T-cell (primary cell): ENCODE measurements at regions not wholly inside any gene's neighbourhood (a gene's known extent, or its start where the extent isn't known, plus 50 kb on each side); places are given as distances from the start of the nearest gene placed in this dataset.

Experiments
- ATAC-seq, 4 experiments: fragments of 200-7000 bp in 3 of 4; fragments of 150-1000 bp in 1 of 4; cut with Tn5 transposase; replicated peaks in 1 of 4; 1 replicate in 3 of 4; 2 replicates in 1 of 4; pipeline ENCODE4 v1.10.0; 2021; ENCODE audit warnings: moderate library complexity in 3 of 4, mild to moderate bottlenecking in 2 of 4, moderate number of reproducible peaks in 1 of 4
- CTCF ChIA-PET, 2 donors: fragments of 300-600 bp; sonication (Branson Sonifier 250); formaldehyde crosslinking; loops; one replicate each; lab custom pipeline; 2022; ENCODE audit warnings: antibody characterized with exemption in 2 of 2; lab: Charles Lee
- POLR2A ChIA-PET, 2 donors: fragments of 300-600 bp; sonication (Branson Sonifier 250); formaldehyde crosslinking; loops; one replicate each; lab custom pipeline; 2022; ENCODE audit warnings: antibody characterized with exemption in 2 of 2; lab: Charles Lee
- DNase-seq, 35 experiments: peaks; one replicate each; pipeline versions ENCODE4 v3.0.0 to v3.0.0-alpha.2; 2013 to 2023
- H3K27ac ChIP-seq: one replicate; pipeline ENCODE4 v1.5.1; 2013; ENCODE audit warnings: low read length
- H3K27me3 ChIP-seq, 2 experiments: replicated peaks in 1 of 2; 1 replicate in 1 of 2; 2 replicates in 1 of 2; pipeline versions ENCODE4 v1.6.1 to v1.7.0; 2013; ENCODE audit warnings: low read length in 1 of 2, mixed read lengths in 1 of 2; ENCODE audit not compliant: control insufficient read depth in 2 of 2, insufficient read depth in 2 of 2; ENCODE audit errors: extremely low read depth in 1 of 2
- H3K36me3 ChIP-seq, 2 donors: 1 replicate in 1 of 2; 2 replicates in 1 of 2; pipeline versions ENCODE4 v1.6.1 to v1.7.0; 2013; ENCODE audit warnings: low read length in 1 of 2; ENCODE audit not compliant: control insufficient read depth in 2 of 2, insufficient read depth in 1 of 2; ENCODE audit errors: extremely low read depth in 1 of 2
- H3K4me1 ChIP-seq, 2 experiments: 1 replicate in 1 of 2; 2 replicates in 1 of 2; pipeline versions ENCODE4 v1.6.1 to v1.7.0; 2013; ENCODE audit warnings: low read length in 2 of 2, mixed read lengths in 1 of 2; ENCODE audit not compliant: insufficient read depth in 2 of 2, control insufficient read depth in 1 of 2; ENCODE audit errors: extremely low read depth in 1 of 2
- H3K4me3 ChIP-seq, 2 donors: 1 replicate in 1 of 2; 2 replicates in 1 of 2; pipeline versions ENCODE4 v1.5.1 to v1.7.0; 2013; ENCODE audit warnings: mild to moderate bottlenecking in 2 of 2, low read length in 1 of 2, moderate library complexity in 1 of 2; ENCODE audit not compliant: control insufficient read depth in 1 of 2; ENCODE audit errors: extremely low read depth in 1 of 2
- H3K9me3 ChIP-seq: 2 replicates; pipeline ENCODE4 v1.7.0; 2013
- H3K27ac Mint-ChIP-seq, 2 donors: one replicate each; pipeline ENCODE4 v1.8.0; 2020 to 2021; ENCODE audit warnings: mild to moderate bottlenecking in 2 of 2, mixed read lengths in 2 of 2
- H3K27me3 Mint-ChIP-seq, 2 donors: one replicate each; pipeline ENCODE4 v1.8.0; 2021 to 2022; ENCODE audit warnings: mixed read lengths in 2 of 2
- H3K36me3 Mint-ChIP-seq: one replicate; pipeline ENCODE4 v1.8.0; 2021; ENCODE audit warnings: mixed read lengths
- H3K4me1 Mint-ChIP-seq, 3 donors: one replicate each; pipeline ENCODE4 v1.8.0; 2020 to 2022; ENCODE audit warnings: mixed read lengths in 3 of 3, mild to moderate bottlenecking in 1 of 3
- H3K4me3 Mint-ChIP-seq, 3 donors: one replicate each; pipeline ENCODE4 v1.8.0; 2020 to 2022; ENCODE audit warnings: mild to moderate bottlenecking in 3 of 3, mixed read lengths in 3 of 3, moderate library complexity in 3 of 3
- H3K9me3 Mint-ChIP-seq, 3 donors: one replicate each; pipeline ENCODE4 v1.8.0; 2020 to 2022; ENCODE audit warnings: mixed read lengths in 3 of 3
- WGBS: methylation state at CpG from one replicate; pipeline ENCODE4 v1.1.5; 2013; ENCODE audit warnings: missing lambda C conversion rate; ENCODE audit not compliant: insufficient coverage; 5-methylcytosine and 5-hydroxymethylcytosine counted together

DNA sequence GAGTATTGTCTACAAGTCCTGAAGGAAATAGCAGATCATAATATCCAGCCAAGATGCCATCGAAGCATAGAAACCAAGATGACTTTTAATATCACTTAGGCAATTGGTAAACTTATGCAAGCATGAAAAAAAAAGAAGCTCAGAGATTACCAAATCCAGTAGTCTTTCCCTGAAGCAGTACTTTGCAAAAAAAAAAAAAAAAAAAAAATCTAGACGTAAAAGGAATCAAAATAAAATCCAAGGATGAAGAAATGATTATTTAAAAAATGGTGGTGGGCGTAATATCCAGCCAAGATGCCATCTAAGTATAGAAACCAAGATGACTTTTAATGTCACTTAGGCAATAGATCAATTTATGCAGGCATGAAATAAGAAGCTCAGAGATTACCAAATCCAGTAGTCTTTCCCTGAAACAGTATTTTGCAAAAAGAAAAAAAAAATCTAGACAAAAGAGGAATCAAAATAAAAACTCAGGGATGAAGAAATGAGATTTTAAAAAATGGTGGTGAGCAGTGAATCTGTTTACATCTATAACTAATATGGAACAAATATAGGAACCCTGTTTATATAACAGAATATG is 108.8 kb downstream of the GYPC start:
- Histone ChIP-seq H3K27me3 (peaks cover 0 to 5% of the 10 kb centered on the region in 2 experiments), H3K4me1 (peaks cover 46% of the 10 kb centered on the region in 2 experiments), H3K36me3 (no peaks in the 10 kb centered on the region), H3K9me3 (no peaks in the 10 kb centered on the region), H3K27ac (no peak overlapping the region), H3K4me3 (no peak overlapping the region)
- no peak for DNase-seq
- no peak overlapping the region for H3K27ac Mint-ChIP-seq
- H3K4me1 Mint-ChIP-seq = peaks cover 74 to 86% (median 84%) of the 10 kb centered on the region in 3 donors
- no CpG with 5 or more reads among the region's 3 CpGs for WGBS
- CTCF ChIA-PET = interaction anchor here (0.6 to 1.8 kb wide), 8 partner anchors 9 to 1866 kb away, joined by 4 to 7 read pairs (median 6); no protein-coding TSS in a partner anchor
- no peak for ATAC-seq
- POLR2A ChIA-PET = interaction anchor here in 1 of 2 donors (0.7 kb wide), 1 partner anchor 1869 kb away, joined by 5 read pairs; no protein-coding TSS in a partner anchor
- H3K4me3 Mint-ChIP-seq = no peak overlapping the region
- H3K36me3 Mint-ChIP-seq = peaks cover 4% of the 10 kb centered on the region
- peaks cover 0 to 5% (median 0%) of the 10 kb centered on the region in 3 donors for H3K9me3 Mint-ChIP-seq
- H3K27me3 Mint-ChIP-seq = peaks cover 0 to 3% of the 10 kb centered on the region in 2 donors

DNA sequence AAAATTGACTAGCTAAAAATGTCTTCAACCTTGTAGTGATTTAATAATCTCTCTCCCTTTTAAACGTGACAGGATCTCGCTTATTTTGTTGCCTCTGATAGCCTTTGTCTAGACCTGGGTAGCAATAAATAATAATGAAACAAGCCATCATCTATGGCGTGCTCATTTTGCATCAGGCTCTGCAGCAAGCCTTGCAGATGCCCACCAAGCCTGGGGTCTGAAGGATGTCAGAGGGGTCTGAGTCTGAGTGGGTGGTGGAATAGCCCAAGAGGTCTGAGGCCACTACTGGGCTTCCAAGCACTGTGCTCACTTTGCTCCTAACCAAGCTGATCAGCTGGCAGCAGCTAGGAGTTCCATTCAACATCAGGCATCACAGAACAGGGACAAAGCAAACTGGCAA is 109.4 kb downstream of the GYPC start:
- Mint-ChIP-seq H3K36me3 (peaks cover 4% of the 10 kb centered on the region), H3K27me3 (peaks cover 0 to 5% of the 10 kb centered on the region in 2 donors), H3K9me3 (peaks cover 0 to 5% (median 0%) of the 10 kb centered on the region in 3 donors), H3K4me1 (peaks cover 70 to 87% (median 83%) of the 10 kb centered on the region in 3 donors), H3K27ac (peak overlapping the region in 1 of 2 donors; percentile 73), H3K4me3 (no peak overlapping the region)
- WGBS = 100% methylated on average over 1 of the region's 3 CpGs
- Histone ChIP-seq H3K4me3 (no peak overlapping the region), H3K36me3 (no peaks in the 10 kb centered on the region), H3K27ac (no peak overlapping the region), H3K9me3 (no peaks in the 10 kb centered on the region), H3K4me1 (peaks cover 45 to 46% of the 10 kb centered on the region in 2 experiments), H3K27me3 (peaks cover 0 to 5% of the 10 kb centered on the region in 2 experiments)
- ATAC-seq (no peak), DNase-seq (no peak)
- CTCF ChIA-PET = interaction anchor here (0.8 to 1.8 kb wide), 3 partner anchors 8 to 11 kb away, joined by 4 to 6 read pairs (median 5); no protein-coding TSS in a partner anchor
- POLR2A ChIA-PET = no interaction called here

DNA sequence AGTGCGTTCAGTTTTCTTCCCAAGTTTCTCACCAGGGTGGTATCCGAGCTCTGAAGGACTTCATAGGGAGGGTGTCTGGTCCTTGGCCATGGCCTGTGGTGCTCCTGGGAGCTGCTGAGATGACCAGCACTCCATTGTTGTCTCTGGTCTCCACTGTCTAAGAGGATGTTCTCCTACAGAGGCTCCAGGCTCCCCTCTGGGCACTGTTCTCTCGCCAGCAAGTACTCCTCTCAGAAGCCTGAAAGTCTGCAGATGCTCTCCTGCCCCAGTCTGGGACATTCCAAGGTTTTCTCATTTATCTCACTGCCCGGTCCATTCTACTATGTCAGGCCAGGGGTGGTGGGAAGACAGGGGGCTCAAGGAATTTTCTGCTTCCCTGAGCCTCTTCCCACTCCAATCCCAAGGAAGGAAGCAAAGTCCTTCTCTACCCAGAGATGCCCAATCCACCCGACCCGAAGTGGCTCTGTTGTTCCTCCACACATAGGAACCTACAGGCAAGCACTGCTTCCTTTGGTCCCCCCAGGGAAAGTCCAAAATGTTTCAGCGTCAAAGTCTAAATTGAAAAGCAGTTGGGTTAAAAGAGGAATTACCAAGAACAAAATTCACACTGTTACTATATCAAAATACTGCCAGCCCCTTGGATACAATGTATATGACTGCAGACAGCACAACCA is 110.5 kb downstream of the GYPC start:
- Histone ChIP-seq H3K27me3 (peaks cover 0 to 5% of the 10 kb centered on the region in 2 experiments), H3K4me3 (no peak overlapping the region), H3K36me3 (no peaks in the 10 kb centered on the region), H3K4me1 (peaks cover 35 to 38% of the 10 kb centered on the region in 2 experiments), H3K9me3 (no peaks in the 10 kb centered on the region), H3K27ac (no peak overlapping the region)
- peaks cover 0 to 5% of the 10 kb centered on the region in 2 donors for H3K27me3 Mint-ChIP-seq
- peak in 1 of 35 experiments; percentile 22 for DNase-seq
- H3K4me1 Mint-ChIP-seq = peaks cover 59 to 86% (median 78%) of the 10 kb centered on the region in 3 donors
- peaks cover 4% of the 10 kb centered on the region for H3K36me3 Mint-ChIP-seq
- POLR2A ChIA-PET = interaction anchor here in 1 of 2 donors (0.6 kb wide), 1 partner anchor 770 kb away, joined by 3 read pairs; no protein-coding TSS in a partner anchor
- H3K4me3 Mint-ChIP-seq = no peak overlapping the region
- WGBS = 43% methylated on average over 1 of the region's 7 CpGs
- CTCF ChIA-PET = interaction anchor here (1.6 to 1.8 kb wide), 2 partner anchors 10 kb away, joined by 4 to 5 read pairs; no protein-coding TSS in a partner anchor
- no peak for ATAC-seq
- H3K9me3 Mint-ChIP-seq = peaks cover 0 to 5% (median 0%) of the 10 kb centered on the region in 3 donors
- peak overlapping the region in 1 of 2 donors; percentile 48 for H3K27ac Mint-ChIP-seq

DNA sequence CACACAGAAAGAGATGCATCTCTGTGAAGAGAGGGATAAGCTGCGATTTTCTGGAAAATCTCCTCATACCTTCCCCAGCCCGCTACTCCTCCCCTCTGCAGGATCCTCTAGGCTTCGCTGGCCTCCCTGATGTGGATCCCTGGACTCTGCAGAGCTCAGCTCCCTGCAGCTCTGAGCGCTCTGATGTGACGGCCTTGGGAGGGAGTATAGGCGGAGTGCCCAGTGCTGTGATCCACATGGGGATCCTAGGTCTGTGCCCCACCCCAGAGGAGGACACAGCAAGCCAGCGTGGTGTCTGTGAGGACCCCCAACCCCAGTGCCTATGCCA is 111.0 kb downstream of the GYPC start:
- 85% methylated on average over 3 of the region's 7 CpGs for WGBS
- Mint-ChIP-seq H3K27ac (no peak overlapping the region), H3K36me3 (peaks cover 4% of the 10 kb centered on the region), H3K27me3 (peaks cover 0 to 5% of the 10 kb centered on the region in 2 donors), H3K4me1 (peaks cover 54 to 81% (median 73%) of the 10 kb centered on the region in 3 donors), H3K9me3 (peaks cover 0 to 5% (median 0%) of the 10 kb centered on the region in 3 donors), H3K4me3 (no peak overlapping the region)
- no peak for ATAC-seq
- Histone ChIP-seq H3K9me3 (no peaks in the 10 kb centered on the region), H3K4me1 (peaks cover 30 to 35% of the 10 kb centered on the region in 2 experiments), H3K4me3 (no peak overlapping the region), H3K27me3 (peaks cover 0 to 5% of the 10 kb centered on the region in 2 experiments), H3K36me3 (no peaks in the 10 kb centered on the region), H3K27ac (no peak overlapping the region)
- no peak for DNase-seq
- POLR2A ChIA-PET = interaction anchor here in 1 of 2 donors (0.6 kb wide), 1 partner anchor 771 kb away, joined by 3 read pairs; no protein-coding TSS in a partner anchor
- CTCF ChIA-PET = no interaction called here

DNA sequence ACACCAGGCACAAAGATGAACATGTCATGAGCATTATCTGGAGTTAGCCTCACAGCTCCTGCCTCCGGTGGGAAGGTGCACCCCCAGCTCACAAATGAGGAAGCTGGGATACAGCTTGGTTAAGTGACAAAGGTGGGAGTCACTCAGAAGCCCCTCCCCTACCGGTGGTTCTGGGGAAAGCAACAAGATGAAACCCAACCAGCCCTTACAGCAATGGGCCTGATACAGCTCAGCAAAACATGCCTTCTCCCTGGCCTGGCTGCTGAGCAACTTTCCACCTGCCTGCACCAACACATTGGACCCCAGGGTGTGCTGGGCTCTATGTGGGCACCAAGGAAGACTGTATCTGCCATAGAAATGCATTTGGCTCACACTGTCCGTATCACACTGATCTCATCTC is 113.2 kb downstream of the GYPC start:
- Mint-ChIP-seq H3K9me3 (no peaks in the 10 kb centered on the region), H3K36me3 (no peaks in the 10 kb centered on the region), H3K4me1 (peaks cover 33 to 59% (median 51%) of the 10 kb centered on the region in 3 donors), H3K27ac (no peak overlapping the region), H3K27me3 (peaks cover 0 to 5% of the 10 kb centered on the region in 2 donors), H3K4me3 (no peak overlapping the region)
- H3K27ac ChIP-seq = no peak overlapping the region
- no peaks in the 10 kb centered on the region for H3K36me3 ChIP-seq
- H3K27me3 ChIP-seq = peaks cover 0 to 5% of the 10 kb centered on the region in 2 experiments
- WGBS = 75% methylated on average over 2 of the region's 3 CpGs
- DNase-seq (no peak), ATAC-seq (no peak)
- no peak overlapping the region for H3K4me3 ChIP-seq
- ChIA-PET POLR2A (no interaction called here), CTCF (interaction anchor here in 1 of 2 donors (1.3 kb wide), 1 partner anchor 11 kb away, joined by 3 read pairs; no protein-coding TSS in a partner anchor)
- H3K9me3 ChIP-seq = no peaks in the 10 kb centered on the region
- peaks cover 18 to 22% of the 10 kb centered on the region in 2 experiments for H3K4me1 ChIP-seq

DNA sequence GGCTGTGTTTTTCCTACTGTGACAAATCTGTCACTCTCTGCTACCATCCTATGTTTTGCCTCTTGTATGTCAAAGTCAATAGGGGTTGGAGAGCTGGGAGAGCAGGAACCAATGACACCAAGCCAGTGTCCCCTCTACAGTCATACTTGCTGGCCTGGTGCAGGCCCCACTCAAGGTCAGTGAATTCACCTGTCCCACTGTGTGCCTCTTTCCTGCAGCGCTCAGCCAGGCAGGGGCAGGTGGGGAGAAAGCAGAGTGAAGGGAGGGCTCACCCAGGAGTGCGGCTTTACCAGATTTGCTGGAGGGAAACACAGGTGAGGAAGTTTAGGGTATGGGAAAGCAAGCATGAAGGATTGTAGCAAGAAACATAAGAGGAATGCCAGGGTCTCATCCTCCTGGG is 114.5 kb downstream of the GYPC start:
- no peak overlapping the region for H3K27ac Mint-ChIP-seq
- H3K4me1 Mint-ChIP-seq = peaks cover 26 to 51% (median 47%) of the 10 kb centered on the region in 3 donors
- H3K4me3 ChIP-seq = no peak overlapping the region
- H3K4me3 Mint-ChIP-seq = no peak overlapping the region
- H3K27ac ChIP-seq = no peak overlapping the region
- POLR2A ChIA-PET = no interaction called here
- peaks cover 0 to 5% of the 10 kb centered on the region in 2 experiments for H3K27me3 ChIP-seq
- H3K9me3 ChIP-seq = no peaks in the 10 kb centered on the region
- H3K36me3 Mint-ChIP-seq = no peaks in the 10 kb centered on the region
- CTCF ChIA-PET = no interaction called here
- no peaks in the 10 kb centered on the region for H3K36me3 ChIP-seq
- H3K27me3 Mint-ChIP-seq = peaks cover 0 to 5% of the 10 kb centered on the region in 2 donors
- 100% methylated on average over 2 of the region's 2 CpGs for WGBS
- ATAC-seq = no peak
- DNase-seq = no peak
- H3K9me3 Mint-ChIP-seq = no peaks in the 10 kb centered on the region
- peaks cover 12 to 20% of the 10 kb centered on the region in 2 experiments for H3K4me1 ChIP-seq
